GM21447 (cell line): ENCODE measurements at regions not wholly inside any gene's neighbourhood (a gene's known extent, or its start where the extent isn't known, plus 50 kb on each side); places are given as distances from the start of the nearest gene placed in this dataset.

Source experiments
- ATAC-seq: cut with Tn5 transposase; IDR thresholded peaks from one replicate; pipeline ENCODE4 v1.9.1; 2021; ENCODE audit not compliant: unreplicated experiment

DNA sequence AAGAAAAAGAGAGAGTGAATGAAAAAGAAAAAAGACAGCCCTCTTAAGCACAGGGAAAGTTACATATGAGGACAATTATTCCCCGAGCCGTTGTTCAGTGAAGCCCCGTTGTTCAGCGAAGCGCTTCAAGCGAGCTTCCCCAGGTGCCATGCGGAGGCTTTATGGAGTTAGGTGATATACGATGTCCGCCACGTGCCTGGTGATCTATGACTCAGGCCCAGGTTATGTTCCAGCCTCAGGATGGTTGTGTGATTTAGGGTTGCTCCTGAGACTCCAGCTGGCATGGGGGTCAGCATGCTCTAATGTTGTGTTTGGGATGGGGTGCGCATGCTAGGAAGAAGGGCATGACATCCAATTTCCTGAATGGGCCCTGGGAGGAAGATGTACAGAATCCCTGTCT lies 365.6 kb downstream of the CDK5RAP2 start:
- no peak for ATAC-seq

GRCh38 chr9:120212853-120213200 lies 367.1 kb downstream of the CDK5RAP2 start:
- no peak for ATAC-seq

GRCh38 chr9:120212153-120212852 lies 367.7 kb downstream of the CDK5RAP2 start:
- ATAC-seq = no peak

- no peak for ATAC-seq
These were observed 369.7 kb downstream of the CDK5RAP2 start for GRCh38 chr9:120210274-120210673.

GRCh38 chr9:120202856-120203654 lies 376.9 kb downstream of the CDK5RAP2 start:
- no peak for ATAC-seq

- no peak for ATAC-seq
These were observed 381.9 kb downstream of the CDK5RAP2 start for GRCh38 chr9:120198027-120198426.

- ATAC-seq = no peak
These were observed 382.4 kb downstream of the CDK5RAP2 start for GRCh38 chr9:120197605-120198004.

- no peak for ATAC-seq
These were observed 388.8 kb downstream of the CDK5RAP2 start for GRCh38 chr9:120191141-120191540.

DNA sequence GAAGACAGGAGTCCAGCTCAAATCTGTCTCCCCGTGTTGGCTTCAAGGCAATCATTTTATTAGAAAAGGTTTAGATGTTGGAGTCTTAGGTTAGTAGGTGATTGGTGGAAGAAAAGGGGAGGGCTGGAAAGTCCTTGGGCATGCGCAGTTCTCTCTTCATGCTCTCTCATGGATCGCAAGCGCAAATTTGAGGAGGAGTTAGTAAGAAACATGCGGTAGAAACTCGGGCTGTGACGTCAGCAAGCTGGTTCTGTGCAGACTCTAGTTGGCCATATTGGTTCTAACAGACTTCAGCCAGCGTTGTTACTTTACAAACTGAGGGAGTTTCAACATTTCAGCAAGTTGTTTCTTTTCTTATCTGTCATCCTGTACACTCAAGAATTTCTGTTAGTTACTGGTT lies 392.2 kb downstream of the CDK5RAP2 start:
- ATAC-seq = no peak

DNA sequence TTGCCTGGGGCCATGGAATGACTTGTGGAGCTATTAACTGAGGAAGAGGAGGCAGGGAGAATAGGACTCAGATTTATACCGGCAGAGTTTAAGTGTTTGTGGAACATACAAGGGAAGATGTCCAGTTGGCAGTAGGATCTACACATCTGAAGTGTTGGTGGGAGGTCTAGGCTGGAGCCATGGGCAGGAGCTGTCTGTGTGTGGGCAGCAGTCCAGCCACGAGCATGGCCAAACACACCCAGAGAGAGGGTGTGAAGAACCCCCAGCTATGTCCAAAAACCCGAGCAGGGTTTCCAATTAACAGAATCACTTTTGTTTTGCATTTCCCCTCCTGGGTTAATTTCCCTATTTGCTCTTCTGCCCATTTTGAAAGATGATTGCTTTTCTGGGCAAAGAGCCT lies 393.7 kb downstream of the CDK5RAP2 start:
- ATAC-seq = no peak

GRCh38 chr9:120184266-120184665 lies 395.7 kb downstream of the CDK5RAP2 start:
- peak; percentile 73 for ATAC-seq

GRCh38 chr9:120183615-120184014 lies 396.4 kb downstream of the CDK5RAP2 start:
- ATAC-seq = no peak

DNA sequence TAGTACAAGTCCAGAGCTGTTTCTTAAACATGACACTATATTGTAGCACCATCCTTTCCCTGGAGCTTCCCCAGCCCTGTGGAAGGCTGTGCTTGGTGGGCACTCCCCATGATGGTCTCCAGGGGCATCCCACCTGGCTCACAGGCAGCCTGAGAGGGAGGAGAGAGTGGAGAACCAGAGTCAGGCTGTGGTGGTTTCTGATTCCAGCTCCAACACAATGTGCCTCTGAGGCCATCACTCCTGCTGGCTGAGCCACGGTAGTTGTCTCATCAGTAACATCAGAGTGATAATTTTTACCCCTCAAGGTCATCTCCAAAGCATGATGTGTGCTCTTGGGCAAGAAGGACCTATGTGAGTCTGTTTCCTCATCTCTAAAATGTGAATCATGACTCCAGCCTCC lies 398.0 kb downstream of the CDK5RAP2 start:
- no peak for ATAC-seq

GRCh38 chr9:120177121-120177520 lies 402.8 kb downstream of the CDK5RAP2 start:
- no peak for ATAC-seq

DNA sequence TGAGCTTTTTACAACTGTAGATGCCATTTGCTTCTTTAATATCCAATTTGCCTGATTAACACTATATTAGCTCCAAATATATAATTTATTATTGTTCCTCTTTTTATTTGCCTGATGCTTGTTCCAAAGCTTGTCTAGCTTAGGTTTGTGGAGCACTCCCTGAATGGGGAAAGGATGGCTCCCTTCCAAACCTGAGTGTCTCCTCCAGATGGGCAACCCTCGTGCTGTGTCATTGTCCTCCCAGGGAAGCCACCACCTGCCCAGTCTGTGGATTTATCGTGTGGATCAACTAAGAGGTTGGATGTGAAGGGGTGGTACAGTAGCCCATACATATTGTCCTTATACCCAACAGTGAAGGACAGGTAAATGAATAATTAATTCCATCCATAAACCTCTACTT lies 404.9 kb downstream of the CDK5RAP2 start:
- ATAC-seq = no peak

- ATAC-seq = no peak
These were observed 418.2 kb downstream of the CDK5RAP2 start for GRCh38 chr9:120161776-120162175.

DNA sequence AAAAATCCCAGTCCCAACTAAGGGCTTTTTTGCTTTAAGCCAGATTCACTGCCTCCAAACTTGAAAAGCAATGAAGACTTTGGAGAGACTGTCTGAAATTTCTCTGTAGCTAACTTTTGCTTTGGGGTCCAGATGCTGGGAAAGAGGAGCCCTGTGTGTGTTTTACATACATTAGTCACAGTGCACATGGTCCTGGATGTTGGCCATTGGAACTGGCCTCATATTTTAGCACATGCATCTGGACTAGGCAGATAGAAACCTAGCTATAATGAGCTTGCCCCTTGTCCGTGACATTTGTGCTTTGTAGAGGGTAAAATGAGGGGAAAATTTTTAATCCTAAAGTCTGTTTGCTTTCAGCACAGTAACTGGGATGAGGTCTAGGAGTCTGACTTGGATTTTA lies 421.7 kb downstream of the CDK5RAP2 start:
- ATAC-seq = no peak

- ATAC-seq = no peak
These were observed 423.6 kb downstream of the CDK5RAP2 start for GRCh38 chr9:120156376-120156775.

GRCh38 chr9:120153258-120153657 lies 426.7 kb downstream of the CDK5RAP2 start:
- ATAC-seq = no peak

GRCh38 chr9:120152295-120152694 lies 427.7 kb downstream of the CDK5RAP2 start:
- ATAC-seq = no peak

DNA sequence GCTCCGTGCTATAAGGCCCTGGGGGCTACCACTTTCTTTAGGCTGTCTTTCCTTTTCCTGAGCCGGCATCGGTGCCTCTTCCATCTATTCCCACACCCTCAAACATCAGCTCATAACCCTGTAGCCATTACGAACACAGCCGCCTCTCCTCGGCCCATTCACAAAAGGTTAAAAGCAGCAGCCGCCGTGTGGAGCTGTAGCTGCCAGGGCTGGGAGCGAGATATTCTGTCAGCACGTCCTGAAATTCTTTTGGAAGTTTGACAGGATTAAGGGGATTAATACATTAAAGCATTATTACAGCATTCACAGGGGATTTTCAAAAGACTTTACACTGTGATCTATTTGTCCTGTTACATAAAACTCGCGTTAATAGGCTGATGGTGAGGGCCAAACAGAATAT lies 428.2 kb downstream of the CDK5RAP2 start:
- no peak for ATAC-seq

GRCh38 chr9:120151149-120151548 lies 428.8 kb downstream of the CDK5RAP2 start:
- ATAC-seq = no peak

GRCh38 chr9:120138955-120139354 lies 441.0 kb downstream of the CDK5RAP2 start:
- ATAC-seq = no peak
